D721Med (cell line): ENCODE measurements at regions not wholly inside any gene's neighbourhood (a gene's known extent, or its start where the extent isn't known, plus 50 kb on each side); places are given as distances from the start of the nearest gene placed in this dataset.

ENCODE experiments used
- DNase-seq: peaks from one replicate; pipeline ENCODE4 v3.0.0; 2011; ENCODE audit warnings: low spot score; ENCODE audit not compliant: insufficient read length
- FAIRE-seq: peaks from 2 replicates; lab custom pipeline; 2011; peaks lifted over from hg19 to GRCh38; lab: Jason Lieb, UNC
- CTCF ChIP-seq: IDR thresholded peaks from 2 replicates; pipeline ENCODE4 v1.5.1; 2012; ENCODE audit warnings: mild to moderate bottlenecking, control low read depth; ENCODE audit not compliant: insufficient read depth; ENCODE audit errors: missing control alignments

GRCh38 chr1:71224741-71225377, 144.0 kb upstream of the ZRANB2 start:
- FAIRE-seq: no peak
- no peak for TF ChIP-seq CTCF
- no peak for DNase-seq

GRCh38 chr1:71223641-71224340, 143.0 kb upstream of the ZRANB2 start:
- no peak for TF ChIP-seq CTCF
- FAIRE-seq (no peak), DNase-seq (no peak)

- FAIRE-seq: no peak
- no peak for DNase-seq
- TF ChIP-seq CTCF: no peak
These were observed 141.8 kb upstream of the ZRANB2 start for GRCh38 chr1:71222668-71223067.

GRCh38 chr1:71210718-71211117, 129.9 kb upstream of the ZRANB2 start:
- no peak for FAIRE-seq
- no peak for TF ChIP-seq CTCF
- DNase-seq: no peak

- DNase-seq: no peak
These were observed 122.4 kb upstream of the ZRANB2 start for GRCh38 chr1:71203241-71203640.

GRCh38 chr1:71200503-71200902, 119.7 kb upstream of the ZRANB2 start:
- DNase-seq (no peak), FAIRE-seq (peak; percentile 41)
- no peak for TF ChIP-seq CTCF

More at GRCh38 chr1:71203241-71203640, 122.4 kb upstream of the ZRANB2 start:
- no peak for TF ChIP-seq CTCF
- FAIRE-seq: no peak

GRCh38 chr1:71196685-71197084, 115.8 kb upstream of the ZRANB2 start:
- FAIRE-seq: peak; percentile 56
- DNase-seq: no peak
- peak; percentile 49 for TF ChIP-seq CTCF
